SH-SY5Y (cell line): ENCODE measurements at regions not wholly inside any gene's neighbourhood (a gene's known extent, or its start where the extent isn't known, plus 50 kb on each side); places are given as distances from the start of the nearest gene placed in this dataset.

Experiments
- GATA2 ChIP-seq: IDR thresholded peaks from 2 replicates; pipeline ENCODE4 v1.6.1; 2011; ENCODE audit warnings: mild to moderate bottlenecking, low read depth, low read length
- GATA3 ChIP-seq: IDR thresholded peaks from 2 replicates; pipeline ENCODE4 v1.6.1; 2011; ENCODE audit warnings: low read depth, mild to moderate bottlenecking, low read length, moderate library complexity

GRCh38 chr18:22484471-22484870 is 66.8 kb upstream of the CTAGE1 start:
- TF ChIP-seq GATA3 (no peak), GATA2 (no peak)
